ENCODE measurements at regions not wholly inside any gene's neighbourhood (a gene's known extent, or its start where the extent isn't known, plus 50 kb on each side); places are given as distances from the start of the nearest gene placed in this dataset.

GRCh38 chr3:19822805-19823204, 111.2 kb downstream of the EFHB start:
- TF ChIP-seq CTCF (IDR thresholded peaks at IDR 0.05): no peak
- no peak for TF ChIP-seq POLR2A (IDR thresholded peaks at IDR 0.05)
